GM21447 (cell line): ENCODE measurements at regions not wholly inside any gene's neighbourhood (a gene's known extent, or its start where the extent isn't known, plus 50 kb on each side); places are given as distances from the start of the nearest gene placed in this dataset.
"Not testable (repeated sequence)": the region's sequence is repeated elsewhere in the genome, so short reads cannot be mapped to it uniquely, and the experiment has no call there.

Experiments used
- ATAC-seq: cut with Tn5 transposase; IDR thresholded peaks from one replicate; pipeline ENCODE4 v1.9.1; 2021; ENCODE audit not compliant: unreplicated experiment

- ATAC-seq: no peak
These were observed 274.7 kb downstream of the DAD1 start for GRCh38 chr14:22314183-22314820.

- ATAC-seq: no peak
These were observed 275.7 kb downstream of the DAD1 start for GRCh38 chr14:22313172-22313801.

GRCh38 chr14:22311636-22312035 lies 277.4 kb downstream of the DAD1 start:
- no peak for ATAC-seq

GRCh38 chr14:22305607-22306006 lies 283.4 kb downstream of the DAD1 start:
- ATAC-seq: no peak

GRCh38 chr14:22304326-22304725 lies 284.7 kb downstream of the DAD1 start:
- no peak for ATAC-seq

- ATAC-seq: no peak
These were observed 285.3 kb downstream of the DAD1 start for GRCh38 chr14:22303589-22304195.

- no peak for ATAC-seq
These were observed 288.4 kb downstream of the DAD1 start for GRCh38 chr14:22300646-22301045.

GRCh38 chr14:22297376-22297775 lies 291.6 kb downstream of the DAD1 start:
- no peak for ATAC-seq

GRCh38 chr14:22296722-22297121 lies 292.3 kb downstream of the DAD1 start:
- ATAC-seq: no peak

- no peak for ATAC-seq
These were observed 292.9 kb downstream of the DAD1 start for GRCh38 chr14:22296088-22296487.

- ATAC-seq: no peak
These were observed 297.6 kb downstream of the DAD1 start for GRCh38 chr14:22291406-22291805.

- no peak for ATAC-seq
These were observed 299.5 kb downstream of the DAD1 start for GRCh38 chr14:22289570-22289969.

- no peak for ATAC-seq
These were observed 303.0 kb downstream of the DAD1 start for GRCh38 chr14:22285991-22286390.

GRCh38 chr14:22282949-22283348 lies 306.1 kb downstream of the DAD1 start:
- no peak for ATAC-seq

- ATAC-seq: no peak
These were observed 306.6 kb downstream of the DAD1 start for GRCh38 chr14:22282417-22282816.

- not testable (repeated sequence) for ATAC-seq
These were observed 307.6 kb downstream of the DAD1 start for GRCh38 chr14:22281447-22281874.

GRCh38 chr14:22280497-22281316 lies 308.3 kb downstream of the DAD1 start:
- ATAC-seq: no peak

- no peak for ATAC-seq
These were observed 311.9 kb downstream of the DAD1 start for GRCh38 chr14:22276913-22277816.

GRCh38 chr14:22271838-22272799 lies 316.9 kb downstream of the DAD1 start:
- ATAC-seq: no peak
